ENCODE measurements at regions not wholly inside any gene's neighbourhood (a gene's known extent, or its start where the extent isn't known, plus 50 kb on each side); places are given as distances from the start of the nearest gene placed in this dataset.

DNA sequence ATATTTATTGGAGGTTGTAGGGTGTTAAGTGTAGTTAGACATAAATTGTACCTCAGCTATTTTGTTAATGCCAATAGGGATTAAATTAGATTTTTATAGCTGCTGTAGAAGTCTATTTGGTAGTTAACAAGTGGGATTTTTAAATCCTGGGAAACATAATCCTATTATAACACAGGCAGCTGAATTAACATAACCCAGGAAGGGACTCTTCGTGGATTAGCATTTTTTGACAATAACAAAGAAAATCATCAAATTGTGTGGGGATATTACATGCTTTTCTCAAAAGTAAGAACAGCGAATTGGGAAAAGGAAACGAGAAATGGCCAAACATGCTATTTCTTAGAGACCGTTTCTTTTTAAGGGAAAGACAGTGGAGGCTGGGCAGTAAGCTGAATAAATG lies 172.8 kb downstream of the ZIC5 start:
- no peaks in the 10 kb centered on the region for H3K27me3 ChIP-seq
- peaks cover 15% of the 10 kb centered on the region; the same call in 1 of the 2 replicates for H4K20me1 ChIP-seq
- H3K4me2 ChIP-seq: no peak overlapping the region
- no peak overlapping the region for H3K27ac ChIP-seq
- no peaks in the 10 kb centered on the region for H3K36me3 ChIP-seq
- H3K9me3 ChIP-seq: no peaks in the 10 kb centered on the region
- H3K4me1 ChIP-seq: no peaks in the 10 kb centered on the region
- H3K9ac ChIP-seq: no peak overlapping the region
- no peak overlapping the region for H3K4me3 ChIP-seq
- no peak for TF ChIP-seq Cebpa-rat (IDR thresholded peaks at IDR 0.05)

- no peaks in the 10 kb centered on the region for H3K4me1 ChIP-seq
- H3K27ac ChIP-seq: no peak overlapping the region
- H3K27me3 ChIP-seq: no peaks in the 10 kb centered on the region
- no peaks in the 10 kb centered on the region for H3K9me3 ChIP-seq
- H3K36me3 ChIP-seq: no peaks in the 10 kb centered on the region
- H3K4me2 ChIP-seq: no peak overlapping the region
- peaks cover 15% of the 10 kb centered on the region; the same call in 1 of the 2 replicates for H4K20me1 ChIP-seq
- no peak for TF ChIP-seq Cebpa-rat (IDR thresholded peaks at IDR 0.05)
- no peak overlapping the region for H3K9ac ChIP-seq
- no peak overlapping the region for H3K4me3 ChIP-seq
Observed at GRCh38 chr13:99797691-99798090, 173.9 kb downstream of the ZIC5 start.

DNA sequence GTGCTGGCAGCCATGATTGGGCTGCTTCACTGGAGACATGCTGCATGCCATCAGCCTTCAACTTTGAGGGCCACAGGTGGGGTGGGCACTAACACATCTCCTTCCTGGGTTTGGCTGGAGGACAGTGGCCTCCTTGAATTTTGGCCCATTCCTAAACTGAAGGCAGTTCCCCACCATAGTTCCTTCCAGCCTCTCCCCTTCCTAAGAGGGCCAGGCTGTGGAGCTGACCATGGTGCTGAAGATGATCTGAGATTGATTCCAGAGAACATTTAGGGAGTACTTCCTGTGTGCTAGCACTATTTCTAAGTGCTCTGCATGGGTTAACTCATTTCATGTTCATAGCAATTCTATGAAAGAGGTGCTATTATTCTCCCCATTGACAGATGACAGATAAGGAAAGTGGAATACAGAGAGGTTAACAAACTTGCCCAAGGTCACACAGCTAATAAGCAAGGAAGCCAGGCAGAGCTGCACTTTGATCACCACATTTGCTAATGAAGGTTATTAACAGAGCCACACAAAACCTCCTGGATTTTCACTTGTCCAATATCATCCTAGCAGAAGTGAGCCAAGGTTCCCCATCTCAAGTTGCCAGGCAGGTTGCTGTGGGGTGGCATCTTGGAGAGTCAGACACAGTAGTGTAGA lies 175.3 kb downstream of the ZIC5 start:
- TF ChIP-seq Cebpa-rat (IDR thresholded peaks at IDR 0.05): no peak
- H3K36me3 ChIP-seq: no peaks in the 10 kb centered on the region
- H3K4me2 ChIP-seq: no peak overlapping the region
- H3K4me3 ChIP-seq: no peak overlapping the region
- peaks cover 15% of the 10 kb centered on the region; the same call in 1 of the 2 replicates for H4K20me1 ChIP-seq
- no peaks in the 10 kb centered on the region for H3K27me3 ChIP-seq
- no peaks in the 10 kb centered on the region for H3K4me1 ChIP-seq
- no peaks in the 10 kb centered on the region for H3K9me3 ChIP-seq
- no peak overlapping the region for H3K27ac ChIP-seq
- H3K9ac ChIP-seq: no peak overlapping the region

DNA sequence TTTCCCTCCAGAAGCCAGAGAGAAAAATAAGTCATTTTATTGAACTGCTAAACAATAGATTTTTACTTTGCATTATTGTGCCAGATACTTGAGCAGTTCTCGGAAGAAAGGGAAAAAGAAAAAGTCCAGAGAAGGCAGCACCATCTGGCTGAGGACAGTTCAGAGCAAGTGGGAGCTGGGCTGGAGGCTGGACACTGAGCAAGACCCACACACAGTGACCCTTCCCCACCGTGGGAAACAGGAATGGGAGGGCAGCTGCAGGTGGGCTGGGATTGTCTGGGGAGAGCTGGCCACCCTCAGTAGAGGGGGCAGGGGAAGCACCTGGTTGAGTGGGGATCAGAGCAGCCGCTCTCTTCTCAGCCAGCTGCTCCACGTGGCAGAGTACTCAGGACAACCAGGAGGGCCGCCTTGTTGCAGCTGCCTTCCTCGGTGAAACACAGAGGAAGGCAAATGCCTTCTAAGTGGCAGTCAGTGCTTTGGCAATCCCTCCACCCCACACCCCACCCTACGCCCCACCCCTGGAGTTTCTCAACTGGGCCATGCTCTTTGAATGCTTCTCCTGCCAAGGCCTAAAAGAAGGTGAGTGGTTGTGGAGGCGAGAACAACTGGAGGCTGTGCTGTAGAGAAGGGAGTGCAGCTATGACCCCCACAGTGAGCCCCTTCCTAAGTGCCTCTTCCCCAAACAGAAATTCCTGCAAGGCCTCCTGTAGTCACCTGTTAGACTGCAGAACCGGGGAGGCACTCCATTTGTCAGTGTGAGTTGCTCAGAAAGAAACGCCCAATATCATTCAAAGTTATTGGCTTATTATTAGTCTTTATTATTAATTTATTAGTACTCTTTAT lies 179.3 kb downstream of the ZIC5 start:
- Histone ChIP-seq H3K9ac (no peak overlapping the region), H3K4me3 (no peak overlapping the region), H3K27me3 (no peaks in the 10 kb centered on the region), H4K20me1 (peaks cover 15% of the 10 kb centered on the region; the same call in 1 of the 2 replicates), H3K9me3 (no peaks in the 10 kb centered on the region), H3K27ac (no peak overlapping the region), H3K4me2 (no peak overlapping the region), H3K36me3 (no peaks in the 10 kb centered on the region), H3K4me1 (no peaks in the 10 kb centered on the region)
- TF ChIP-seq Cebpa-rat (IDR thresholded peaks at IDR 0.05): no peak

GRCh38 chr13:99782669-99783068 lies 188.9 kb downstream of the ZIC5 start:
- H3K27ac ChIP-seq: no peak overlapping the region
- TF ChIP-seq Cebpa-rat (IDR thresholded peaks at IDR 0.05): no peak
- H3K4me1 ChIP-seq: no peaks in the 10 kb centered on the region
- H3K9ac ChIP-seq: no peak overlapping the region
- H4K20me1 ChIP-seq: no peaks in the 10 kb centered on the region
- H3K4me2 ChIP-seq: no peak overlapping the region
- H3K27me3 ChIP-seq: no peaks in the 10 kb centered on the region
- H3K36me3 ChIP-seq: no peaks in the 10 kb centered on the region
- H3K4me3 ChIP-seq: no peak overlapping the region
- peaks cover 13% of the 10 kb centered on the region for H3K9me3 ChIP-seq

DNA sequence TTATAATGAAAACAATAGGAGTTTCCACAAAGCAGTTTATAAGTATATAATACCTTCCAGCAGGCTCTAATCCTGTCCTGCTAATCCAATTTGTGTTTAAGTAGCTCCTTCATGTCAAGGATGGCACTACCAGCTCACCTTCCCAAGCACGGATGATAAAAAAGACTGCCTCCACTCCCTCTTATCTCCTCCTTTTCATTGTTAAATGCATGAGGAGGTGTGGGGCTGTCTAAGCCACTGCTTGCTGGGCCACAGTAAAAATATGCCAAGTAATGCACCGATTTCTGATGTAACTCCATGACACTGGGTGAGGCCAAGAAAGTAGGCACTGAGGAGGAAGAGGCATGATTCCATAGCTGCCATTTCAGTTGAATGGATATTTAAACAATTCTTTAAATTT lies 193.1 kb downstream of the ZIC5 start:
- no peaks in the 10 kb centered on the region for H4K20me1 ChIP-seq
- TF ChIP-seq Cebpa-rat (IDR thresholded peaks at IDR 0.05): no peak

GRCh38 chr13:99777873-99778272 lies 193.7 kb downstream of the ZIC5 start:
- H3K27me3 ChIP-seq: no peaks in the 10 kb centered on the region
- H3K9me3 ChIP-seq: peaks cover 8% of the 10 kb centered on the region
- H3K36me3 ChIP-seq: no peaks in the 10 kb centered on the region
- H3K4me2 ChIP-seq: no peak overlapping the region
- no peak overlapping the region for H3K9ac ChIP-seq
- no peak for TF ChIP-seq Cebpa-rat (IDR thresholded peaks at IDR 0.05)
- H3K27ac ChIP-seq: no peak overlapping the region
- no peaks in the 10 kb centered on the region for H4K20me1 ChIP-seq
- no peak overlapping the region for H3K4me3 ChIP-seq
- H3K4me1 ChIP-seq: no peaks in the 10 kb centered on the region

More for the DNA sequence above, 193.1 kb downstream of the ZIC5 start:
- Histone ChIP-seq H3K36me3 (no peaks in the 10 kb centered on the region), H3K27me3 (no peaks in the 10 kb centered on the region), H3K4me3 (no peak overlapping the region), H3K27ac (no peak overlapping the region), H3K9me3 (peaks cover 13% of the 10 kb centered on the region), H3K4me1 (no peaks in the 10 kb centered on the region), H3K4me2 (no peak overlapping the region), H3K9ac (no peak overlapping the region)

GRCh38 chr13:99774644-99775043 lies 196.9 kb downstream of the ZIC5 start:
- no peak overlapping the region for H3K4me2 ChIP-seq
- TF ChIP-seq Cebpa-rat (IDR thresholded peaks at IDR 0.05): no peak

GRCh38 chr13:99768986-99769385 lies 202.6 kb downstream of the ZIC5 start:
- Histone ChIP-seq H3K4me3 (no peak overlapping the region), H3K9ac (no peak overlapping the region), H3K4me2 (no peak overlapping the region), H3K36me3 (no peaks in the 10 kb centered on the region), H3K27ac (no peak overlapping the region), H3K27me3 (no peaks in the 10 kb centered on the region), H4K20me1 (no peaks in the 10 kb centered on the region), H3K9me3 (peaks cover 42% of the 10 kb centered on the region), H3K4me1 (no peaks in the 10 kb centered on the region)
- TF ChIP-seq Cebpa-rat (IDR thresholded peaks at IDR 0.05): no peak

More at GRCh38 chr13:99774644-99775043, 196.9 kb downstream of the ZIC5 start:
- Histone ChIP-seq H3K27me3 (no peaks in the 10 kb centered on the region), H3K9me3 (0 out of 2 replicates have a peak, but pooled peaks cover 4% of the 10 kb centered on the region), H3K36me3 (no peaks in the 10 kb centered on the region), H3K4me3 (no peak overlapping the region), H3K9ac (no peak overlapping the region), H4K20me1 (no peaks in the 10 kb centered on the region), H3K27ac (no peak overlapping the region), H3K4me1 (no peaks in the 10 kb centered on the region)

DNA sequence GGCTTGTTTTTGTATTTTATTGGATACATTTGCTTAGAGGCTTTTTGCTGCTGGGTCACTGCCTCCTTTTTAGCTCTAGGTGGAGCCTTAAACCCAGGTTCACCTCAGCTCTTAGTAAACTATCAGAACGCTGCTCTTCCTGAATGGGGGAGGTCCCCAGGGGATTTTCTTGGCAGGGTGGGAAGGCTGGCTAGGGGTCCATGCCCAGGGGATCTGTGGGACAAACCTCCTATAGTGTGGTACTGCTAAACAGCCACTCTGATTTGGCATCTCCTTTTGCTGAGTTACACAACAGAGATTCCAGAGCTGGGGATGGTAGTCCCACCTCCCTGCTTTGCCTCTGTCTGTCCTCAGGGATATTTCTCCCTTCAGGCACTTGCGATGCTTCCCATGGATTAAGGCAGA lies 204.9 kb downstream of the ZIC5 start:
- H4K20me1 ChIP-seq: no peaks in the 10 kb centered on the region
- H3K9me3 ChIP-seq: peaks cover 48% of the 10 kb centered on the region
- H3K4me3 ChIP-seq: no peak overlapping the region
- H3K9ac ChIP-seq: no peak overlapping the region
- H3K36me3 ChIP-seq: no peaks in the 10 kb centered on the region
- H3K27me3 ChIP-seq: no peaks in the 10 kb centered on the region
- TF ChIP-seq Cebpa-rat (IDR thresholded peaks at IDR 0.05): no peak
- no peaks in the 10 kb centered on the region for H3K4me1 ChIP-seq
- H3K27ac ChIP-seq: no peak overlapping the region
- H3K4me2 ChIP-seq: no peak overlapping the region

Data from BLaER1 (cell line).